ENCODE measurements at regions not wholly inside any gene's neighbourhood (a gene's known extent, or its start where the extent isn't known, plus 50 kb on each side); places are given as distances from the start of the nearest gene placed in this dataset.

GRCh38 chr5:32848120-32848519, 137.0 kb downstream of the NPR3 start:
- Histone ChIP-seq H3K4me3 (ENCODE audit: low read depth in 1 of 3, low read length in 3 of 3) (no peak overlapping the region), H3K36me3 (ENCODE audit: control insufficient read depth in 4 of 4, insufficient read depth in 3 of 4, low read depth in 1 of 4, low read length in 3 of 4) (no peaks in the 10 kb centered on the region), H3K4me1 (ENCODE audit: control insufficient read depth in 4 of 4, insufficient read depth in 4 of 4, low read length in 3 of 4) (no peaks in the 10 kb centered on the region), H3K9me3 (ENCODE audit: control insufficient read depth in 4 of 4, low read length in 3 of 4) (no peaks in the 10 kb centered on the region), H3K27me3 (ENCODE audit: control insufficient read depth in 4 of 4, insufficient read depth in 4 of 4, low read length in 3 of 4) (no peaks in the 10 kb centered on the region), H3K27ac (ENCODE audit: low read depth in 1 of 2, low read length in 2 of 2) (no peak overlapping the region), H3K9ac (ENCODE audit: low read depth in 1 of 2, low read length in 2 of 2) (no peak overlapping the region)
- no peak for DNase-seq (ENCODE audit: low spot score)
- TF ChIP-seq EGR1 (IDR thresholded peaks at IDR 0.05; ENCODE audit: low read depth in 2 of 2) (no peak), ZBTB33 (IDR thresholded peaks at IDR 0.05) (no peak), HNF4G (IDR thresholded peaks at IDR 0.05) (no peak), HNF4A (conservative IDR thresholded peaks at IDR 0.05) (no peak), NR2F2 (IDR thresholded peaks at IDR 0.05) (no peak), FOXA1 (IDR thresholded peaks at IDR 0.05) (no peak), MAX (IDR thresholded peaks at IDR 0.05) (no peak), GABPA (IDR thresholded peaks at IDR 0.05 in 1 of 2, conservative IDR thresholded peaks at IDR 0.05 in 1 of 2) (no peak), RXRA (IDR thresholded peaks at IDR 0.05) (no peak), FOXA2 (IDR thresholded peaks at IDR 0.05) (no peak), YY1 (IDR thresholded peaks at IDR 0.05) (no peak), TAF1 (conservative IDR thresholded peaks at IDR 0.05) (no peak)
- TF ChIP-seq, protein P1, sequence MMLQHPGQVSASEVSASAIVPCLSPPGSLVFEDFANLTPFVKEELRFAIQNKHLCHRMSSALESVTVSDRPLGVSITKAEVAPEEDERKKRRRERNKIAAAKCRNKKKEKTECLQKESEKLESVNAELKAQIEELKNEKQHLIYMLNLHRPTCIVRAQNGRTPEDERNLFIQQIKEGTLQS (IDR thresholded peaks at IDR 0.05) = no peak
- TF ChIP-seq, protein P2, sequence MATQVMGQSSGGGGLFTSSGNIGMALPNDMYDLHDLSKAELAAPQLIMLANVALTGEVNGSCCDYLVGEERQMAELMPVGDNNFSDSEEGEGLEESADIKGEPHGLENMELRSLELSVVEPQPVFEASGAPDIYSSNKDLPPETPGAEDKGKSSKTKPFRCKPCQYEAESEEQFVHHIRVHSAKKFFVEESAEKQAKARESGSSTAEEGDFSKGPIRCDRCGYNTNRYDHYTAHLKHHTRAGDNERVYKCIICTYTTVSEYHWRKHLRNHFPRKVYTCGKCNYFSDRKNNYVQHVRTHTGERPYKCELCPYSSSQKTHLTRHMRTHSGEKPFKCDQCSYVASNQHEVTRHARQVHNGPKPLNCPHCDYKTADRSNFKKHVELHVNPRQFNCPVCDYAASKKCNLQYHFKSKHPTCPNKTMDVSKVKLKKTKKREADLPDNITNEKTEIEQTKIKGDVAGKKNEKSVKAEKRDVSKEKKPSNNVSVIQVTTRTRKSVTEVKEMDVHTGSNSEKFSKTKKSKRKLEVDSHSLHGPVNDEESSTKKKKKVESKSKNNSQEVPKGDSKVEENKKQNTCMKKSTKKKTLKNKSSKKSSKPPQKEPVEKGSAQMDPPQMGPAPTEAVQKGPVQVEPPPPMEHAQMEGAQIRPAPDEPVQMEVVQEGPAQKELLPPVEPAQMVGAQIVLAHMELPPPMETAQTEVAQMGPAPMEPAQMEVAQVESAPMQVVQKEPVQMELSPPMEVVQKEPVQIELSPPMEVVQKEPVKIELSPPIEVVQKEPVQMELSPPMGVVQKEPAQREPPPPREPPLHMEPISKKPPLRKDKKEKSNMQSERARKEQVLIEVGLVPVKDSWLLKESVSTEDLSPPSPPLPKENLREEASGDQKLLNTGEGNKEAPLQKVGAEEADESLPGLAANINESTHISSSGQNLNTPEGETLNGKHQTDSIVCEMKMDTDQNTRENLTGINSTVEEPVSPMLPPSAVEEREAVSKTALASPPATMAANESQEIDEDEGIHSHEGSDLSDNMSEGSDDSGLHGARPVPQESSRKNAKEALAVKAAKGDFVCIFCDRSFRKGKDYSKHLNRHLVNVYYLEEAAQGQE (IDR thresholded peaks at IDR 0.05) = no peak

DNA sequence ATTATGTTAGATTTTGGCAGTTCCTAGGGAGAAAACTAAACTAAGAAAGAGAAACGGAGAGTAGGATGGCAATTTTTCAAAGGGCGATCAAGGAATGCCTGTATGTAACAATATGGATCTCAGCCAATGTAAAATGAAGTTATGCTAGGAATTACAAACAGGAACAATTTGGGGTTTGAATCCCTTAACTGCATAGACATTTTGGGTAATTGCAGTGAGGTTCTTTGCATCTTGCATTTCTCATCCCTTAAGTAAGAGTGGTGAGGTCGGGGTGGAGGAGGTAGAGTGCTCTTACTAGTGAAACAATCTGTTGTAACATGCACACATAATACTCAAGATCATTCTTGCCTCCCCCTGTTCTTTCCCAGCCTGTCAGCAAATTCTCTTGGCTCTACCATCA, 137.6 kb downstream of the NPR3 start:
- no peaks in the 10 kb centered on the region for H3K9me3 ChIP-seq (ENCODE audit: control insufficient read depth in 4 of 4, low read length in 3 of 4)
- DNase-seq (ENCODE audit: low spot score) = no peak
- WGBS = 81% methylated on average over 3 of the region's 3 CpGs
- no peaks in the 10 kb centered on the region for H3K4me1 ChIP-seq (ENCODE audit: control insufficient read depth in 4 of 4, insufficient read depth in 4 of 4, low read length in 3 of 4)
- H3K36me3 ChIP-seq (ENCODE audit: control insufficient read depth in 4 of 4, insufficient read depth in 3 of 4, low read depth in 1 of 4, low read length in 3 of 4) = no peaks in the 10 kb centered on the region
- no peak overlapping the region for H3K9ac ChIP-seq (ENCODE audit: low read depth in 1 of 2, low read length in 2 of 2)
- H3K27me3 ChIP-seq (ENCODE audit: control insufficient read depth in 4 of 4, insufficient read depth in 4 of 4, low read length in 3 of 4) = no peaks in the 10 kb centered on the region
- no peak overlapping the region for H3K4me3 ChIP-seq (ENCODE audit: low read depth in 1 of 3, low read length in 3 of 3)
- no peak overlapping the region for H3K27ac ChIP-seq (ENCODE audit: low read depth in 1 of 2, low read length in 2 of 2)
- no peak for TF ChIP-seq MAX (IDR thresholded peaks at IDR 0.05)
- TF ChIP-seq HNF4G (IDR thresholded peaks at IDR 0.05) = no peak
- no peak for TF ChIP-seq TAF1 (conservative IDR thresholded peaks at IDR 0.05)
- no peak for TF ChIP-seq ZBTB33 (IDR thresholded peaks at IDR 0.05)
- TF ChIP-seq RXRA (IDR thresholded peaks at IDR 0.05) = no peak
- no peak for TF ChIP-seq RAD21 (IDR thresholded peaks at IDR 0.05)
- TF ChIP-seq GABPA (IDR thresholded peaks at IDR 0.05 in 1 of 2, conservative IDR thresholded peaks at IDR 0.05 in 1 of 2) = no peak
- no peak for TF ChIP-seq FOXA2 (IDR thresholded peaks at IDR 0.05)
- TF ChIP-seq FOXA1 (IDR thresholded peaks at IDR 0.05) = no peak
- TF ChIP-seq, protein P1 (IDR thresholded peaks at IDR 0.05) = no peak
- no peak for TF ChIP-seq NR2F2 (IDR thresholded peaks at IDR 0.05)
- no peak for TF ChIP-seq SP1 (IDR thresholded peaks at IDR 0.05)
- no peak for TF ChIP-seq HNF4A (conservative IDR thresholded peaks at IDR 0.05)
- no peak for TF ChIP-seq EGR1 (IDR thresholded peaks at IDR 0.05; ENCODE audit: low read depth in 2 of 2)
- no peak for TF ChIP-seq JUND (IDR thresholded peaks at IDR 0.05)
- TF ChIP-seq, protein P2 (IDR thresholded peaks at IDR 0.05) = no peak
